H1 (cell line): ENCODE measurements at regions not wholly inside any gene's neighbourhood (a gene's known extent, or its start where the extent isn't known, plus 50 kb on each side); places are given as distances from the start of the nearest gene placed in this dataset.

Experiments
- CTCF ChIA-PET: fragments of 300-600 bp; sonication (Branson Sonifier 250); formaldehyde crosslinking; loops from one replicate; lab custom pipeline; 2021; ENCODE audit not compliant: partially characterized antibody; lab: Charles Lee
- POLR2A ChIA-PET: fragments of 300-600 bp; sonication (Branson Sonifier 250); formaldehyde crosslinking; loops from one replicate; lab custom pipeline; 2021; ENCODE audit warnings: inconsistent platforms; ENCODE audit not compliant: partially characterized antibody; lab: Charles Lee
- DNase-seq, 2 experiments: peaks; one replicate each; pipeline versions ENCODE4 v3.0.0 to v3.0.0-alpha.2; 2010 to 2022; ENCODE audit warnings: low spot score in 2 of 2, low read depth in 1 of 2, mixed read lengths in 1 of 2
- FAIRE-seq: peaks from 2 replicates; lab custom pipeline; 2011; peaks lifted over from hg19 to GRCh38; lab: Jason Lieb, UNC
- H2AFZ ChIP-seq: 2 replicates; pipeline ENCODE4 v1.8.1; 2012; ENCODE audit warnings: low read length, inconsistent platforms
- H2AK5ac ChIP-seq: 2 replicates; pipeline ENCODE4 v1.6.1; 2013; ENCODE audit warnings: low read depth, low read length
- H2BK120ac ChIP-seq: replicated peaks from 2 replicates; pipeline ENCODE3; 2013; ENCODE audit warnings: low read depth, low read length, inconsistent platforms
- H2BK12ac ChIP-seq: 2 replicates; pipeline ENCODE4 v1.6.1; 2013; ENCODE audit warnings: low read depth, low read length
- H2BK15ac ChIP-seq: 2 replicates; pipeline ENCODE4 v1.6.1; 2013; ENCODE audit warnings: low read length
- H2BK20ac ChIP-seq: 2 replicates; pipeline ENCODE4 v1.6.1; 2013; ENCODE audit warnings: low read length
- H2BK5ac ChIP-seq: 2 replicates; pipeline ENCODE4 v1.6.1; 2013; ENCODE audit warnings: low read depth, low read length
- H3K14ac ChIP-seq: 2 replicates; pipeline ENCODE4 v1.6.1; 2013; ENCODE audit warnings: inconsistent platforms; ENCODE audit not compliant: insufficient read length
- H3K18ac ChIP-seq: 2 replicates; pipeline ENCODE4 v1.6.1; 2013; ENCODE audit warnings: low read length; ENCODE audit errors: extremely low read depth
- H3K23ac ChIP-seq: 2 replicates; pipeline ENCODE4 v1.6.1; 2013; ENCODE audit warnings: inconsistent platforms; ENCODE audit not compliant: insufficient read length
- H3K23me2 ChIP-seq: 2 replicates; pipeline ENCODE4 v1.6.1; 2013; ENCODE audit warnings: low read depth, low read length
- H3K27ac ChIP-seq: 2 replicates; pipeline ENCODE4 v1.6.1; 2011; ENCODE audit warnings: low read depth, low read length, inconsistent platforms
- H3K27me3 ChIP-seq, 4 experiments: replicated peaks in 1 of 4; 1 replicate in 1 of 4; 2 replicates in 3 of 4; pipeline versions ENCODE4 v1.6.1 to v1.8.1; 2011 to 2013; ENCODE audit warnings: low read length in 3 of 4, mild to moderate bottlenecking in 3 of 4, inconsistent platforms in 2 of 4, mixed read lengths in 2 of 4, moderate library complexity in 1 of 4; ENCODE audit not compliant: control insufficient read depth in 3 of 4, insufficient read depth in 3 of 4; ENCODE audit errors: extremely low read depth in 1 of 4
- H3K36me3 ChIP-seq, 4 experiments: 2 replicates each; pipeline versions ENCODE4 v1.6.1 to v1.8.1; 2011 to 2013; ENCODE audit warnings: mild to moderate bottlenecking in 4 of 4, low read length in 3 of 4, moderate library complexity in 2 of 4, control low read depth in 1 of 4, inconsistent platforms in 1 of 4; ENCODE audit not compliant: insufficient read depth in 4 of 4, control insufficient read depth in 2 of 4
- H3K4ac ChIP-seq: replicated peaks from 2 replicates; pipeline ENCODE3; 2013; ENCODE audit warnings: low read length, low read depth, mixed read lengths, inconsistent platforms; ENCODE audit not compliant: insufficient read length
- H3K4me1 ChIP-seq, 4 experiments: replicated peaks in 1 of 4; 1 replicate in 1 of 4; 2 replicates in 3 of 4; pipeline versions ENCODE4 v1.6.1 to v1.8.1; 2011 to 2013; ENCODE audit warnings: low read length in 3 of 4, inconsistent platforms in 2 of 4, mixed read lengths in 1 of 4; ENCODE audit not compliant: insufficient read depth in 4 of 4, control insufficient read depth in 3 of 4
- H3K4me2 ChIP-seq, 2 experiments: 2 replicates each; pipeline versions ENCODE4 v1.6.1 to v1.8.1; 2011 to 2013; ENCODE audit warnings: low read depth in 2 of 2, low read length in 2 of 2, control low read depth in 1 of 2, inconsistent platforms in 1 of 2, mild to moderate bottlenecking in 1 of 2; ENCODE audit not compliant: insufficient read depth in 1 of 2
- H3K4me3 ChIP-seq, 4 experiments: fragments of 200-600, 300-600 bp in 1 of 4; sonication (generic), shearing (Covaris generic), sonication (Bioruptor Twin) in 1 of 4; 2 replicates each; pipeline versions ENCODE4 v1.5.1 to v1.8.1; 2011 to 2016; ENCODE audit warnings: low read length in 4 of 4, low read depth in 3 of 4, control low read depth in 2 of 4, inconsistent platforms in 2 of 4, mild to moderate bottlenecking in 2 of 4, mixed read lengths in 1 of 4, moderate library complexity in 1 of 4; ENCODE audit not compliant: insufficient read depth in 2 of 4; ENCODE audit errors: extremely low read depth in 1 of 4
- H3K56ac ChIP-seq: replicated peaks from 2 replicates; pipeline ENCODE3; 2013; ENCODE audit warnings: low read depth, mild to moderate bottlenecking, mixed read lengths, low read length, inconsistent platforms; ENCODE audit not compliant: insufficient read length
- H3K79me1 ChIP-seq: 2 replicates; pipeline ENCODE4 v1.6.1; 2013; ENCODE audit warnings: low read depth, low read length, control low read depth
- H3K79me2 ChIP-seq, 2 experiments: 2 replicates each; pipeline versions ENCODE4 v1.6.1 to v1.8.1; 2012 to 2013; ENCODE audit warnings: low read length in 2 of 2, mild to moderate bottlenecking in 2 of 2, inconsistent platforms in 1 of 2; ENCODE audit not compliant: insufficient read depth in 2 of 2, control insufficient read depth in 1 of 2
- H3K9ac ChIP-seq, 4 experiments: replicated peaks in 1 of 4; 1 replicate in 1 of 4; 2 replicates in 3 of 4; pipeline versions ENCODE4 v1.6.1 to v1.8.1; 2011 to 2013; ENCODE audit warnings: low read depth in 3 of 4, low read length in 3 of 4, control low read depth in 2 of 4, mild to moderate bottlenecking in 2 of 4, moderate library complexity in 2 of 4, inconsistent platforms in 1 of 4; ENCODE audit errors: extremely low read depth in 1 of 4
- H3K9me3 ChIP-seq, 2 experiments: 2 replicates each; pipeline versions ENCODE4 v1.6.1 to v1.8.1; 2012 to 2013; ENCODE audit warnings: mild to moderate bottlenecking in 2 of 2, moderate library complexity in 2 of 2, control low read depth in 1 of 2, inconsistent platforms in 1 of 2, low read depth in 1 of 2, low read length in 1 of 2, mixed read lengths in 1 of 2; ENCODE audit not compliant: insufficient read depth in 2 of 2
- H4K20me1 ChIP-seq, 2 experiments: replicated peaks in 1 of 2; 2 replicates each; pipeline versions ENCODE3 to v1.8.1; 2011 to 2013; ENCODE audit warnings: inconsistent platforms in 2 of 2, low read length in 2 of 2, mild to moderate bottlenecking in 1 of 2; ENCODE audit not compliant: insufficient read depth in 2 of 2, control insufficient read depth in 1 of 2
- H4K5ac ChIP-seq: 2 replicates; pipeline ENCODE4 v1.6.1; 2013; ENCODE audit warnings: low read length, low read depth, mixed read lengths, inconsistent platforms; ENCODE audit not compliant: insufficient read length
- H4K8ac ChIP-seq: 2 replicates; pipeline ENCODE4 v1.8.0; 2013; ENCODE audit warnings: mild to moderate bottlenecking, moderate library complexity, low read length, inconsistent platforms; ENCODE audit not compliant: insufficient read depth; ENCODE audit errors: extremely low read depth
- H4K91ac ChIP-seq: replicated peaks from 2 replicates; pipeline ENCODE3; 2013; ENCODE audit warnings: low read length, mixed read lengths, inconsistent platforms; ENCODE audit not compliant: insufficient read length
- CHD1 ChIP-seq: IDR thresholded peaks from 2 replicates; pipeline ENCODE4 v1.6.1; 2012; ENCODE audit warnings: low read depth, low read length, improper control_type of control experiment
- KDM1A ChIP-seq: fragments of 200-600, 300-600 bp; sonication (generic); IDR thresholded peaks from 2 replicates; pipeline ENCODE4 v1.7.1; 2016; ENCODE audit warnings: mild to moderate bottlenecking, low read length, borderline replicate concordance
- KDM5A ChIP-seq: fragments of 200-600 bp; IDR thresholded peaks from 2 replicates; pipeline ENCODE4 v1.7.1; 2012; ENCODE audit warnings: mild to moderate bottlenecking, low read length, inconsistent platforms, mixed read lengths
- PHF8 ChIP-seq: fragments of 200-600 bp; sonication (generic); conservative IDR thresholded peaks from 2 replicates; pipeline ENCODE4 v1.7.1; 2012; ENCODE audit warnings: low read depth, mild to moderate bottlenecking, inconsistent platforms, low read length, moderate library complexity
- TF ChIP-seq, protein P1 (sequence below): IDR thresholded peaks from 2 replicates; pipeline ENCODE4 v1.6.1; 2011; ENCODE audit warnings: low read length, improper control_type of control experiment

DNA sequence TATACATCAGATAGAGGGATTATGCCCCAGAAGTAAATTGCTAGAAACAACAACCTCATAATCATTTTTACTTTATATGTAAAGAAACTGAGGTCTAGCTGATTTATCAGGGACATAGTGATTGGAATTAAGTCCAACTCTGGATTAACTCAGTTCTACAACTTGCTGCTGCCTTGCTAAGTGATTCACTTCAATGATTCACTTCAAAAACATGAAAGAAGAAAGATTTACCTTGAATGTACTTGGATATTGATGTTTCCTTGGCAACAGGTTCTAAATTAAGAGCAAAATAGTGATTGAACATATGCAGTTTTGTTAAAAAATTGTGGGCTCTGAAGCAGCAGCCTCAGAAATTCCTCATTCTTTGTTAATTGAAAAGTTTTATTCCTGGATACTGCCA, 99.8 kb upstream of the H2AZ1 start:
- no peak overlapping the region for H3K56ac ChIP-seq
- no peak overlapping the region for H4K5ac ChIP-seq
- no peak overlapping the region for H3K18ac ChIP-seq
- no peak overlapping the region for H2AFZ ChIP-seq
- no peaks in the 10 kb centered on the region; a peak in 1 of 7 replicates for H3K4me1 ChIP-seq
- no peaks in the 10 kb centered on the region for H3K79me2 ChIP-seq
- H2BK15ac ChIP-seq: no peak overlapping the region
- no peak overlapping the region for H4K8ac ChIP-seq
- H3K9ac ChIP-seq: no peak overlapping the region
- H2BK5ac ChIP-seq: no peak overlapping the region
- no peaks in the 10 kb centered on the region for H4K20me1 ChIP-seq
- H3K27me3 ChIP-seq: no peaks in the 10 kb centered on the region
- no peak overlapping the region for H3K4ac ChIP-seq
- no peak overlapping the region for H2AK5ac ChIP-seq
- no peak overlapping the region for H4K91ac ChIP-seq
- H3K27ac ChIP-seq: no peak overlapping the region
- POLR2A ChIA-PET: interaction anchor here (1.4 kb wide), 1 partner anchor 99 kb away, joined by 4 read pairs; no protein-coding TSS in a partner anchor
- H3K4me2 ChIP-seq: no peak overlapping the region
- H3K23ac ChIP-seq: no peak overlapping the region
- H3K36me3 ChIP-seq: no peaks in the 10 kb centered on the region; a peak in 1 of 8 replicates
- DNase-seq: no peak
- no peaks in the 10 kb centered on the region for H3K79me1 ChIP-seq
- TF ChIP-seq, protein P1, sequence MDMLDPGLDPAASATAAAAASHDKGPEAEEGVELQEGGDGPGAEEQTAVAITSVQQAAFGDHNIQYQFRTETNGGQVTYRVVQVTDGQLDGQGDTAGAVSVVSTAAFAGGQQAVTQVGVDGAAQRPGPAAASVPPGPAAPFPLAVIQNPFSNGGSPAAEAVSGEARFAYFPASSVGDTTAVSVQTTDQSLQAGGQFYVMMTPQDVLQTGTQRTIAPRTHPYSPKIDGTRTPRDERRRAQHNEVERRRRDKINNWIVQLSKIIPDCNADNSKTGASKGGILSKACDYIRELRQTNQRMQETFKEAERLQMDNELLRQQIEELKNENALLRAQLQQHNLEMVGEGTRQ: no peak
- TF ChIP-seq PHF8 (no peak), CHD1 (no peak), KDM5A (no peak), KDM1A (no peak)
- TF ChIP-seq, all 59 proteins: peak for 0
- Histone ChIP-seq H3K4me3 (no peak overlapping the region), H2BK120ac (no peak overlapping the region), H2BK20ac (no peak overlapping the region), H3K9me3 (peaks cover 3 to 7% of the 10 kb centered on the region in 2 experiments; a peak in 3 of 4 replicates), H3K23me2 (no peaks in the 10 kb centered on the region), H2BK12ac (no peak overlapping the region), H3K14ac (no peak overlapping the region)
- FAIRE-seq: no peak
- CTCF ChIA-PET: interaction anchor here (1.7 kb wide), 1 partner anchor 44 kb away, joined by 4 read pairs; no protein-coding TSS in a partner anchor
